Iris pigment epithelial cell (primary cell): ENCODE measurements at regions not wholly inside any gene's neighbourhood (a gene's known extent, or its start where the extent isn't known, plus 50 kb on each side); places are given as distances from the start of the nearest gene placed in this dataset.
"Not testable (repeated sequence)": the region's sequence is repeated elsewhere in the genome, so short reads cannot be mapped to it uniquely, and the experiment has no call there.

ENCODE experiments used
- DNase-seq: peaks from one replicate; pipeline ENCODE4 v3.0.0-alpha.2; 2011; ENCODE audit warnings: low read depth

- DNase-seq: no peak
Measured at GRCh38 chr12:59147791-59148190, 227.5 kb upstream of the LRIG3 start.

GRCh38 chr12:59142183-59142790 lies 222.0 kb upstream of the LRIG3 start:
- DNase-seq: no peak

- DNase-seq: no peak
Measured at GRCh38 chr12:59134750-59135149, 214.4 kb upstream of the LRIG3 start.

GRCh38 chr12:59131462-59131861 lies 211.2 kb upstream of the LRIG3 start:
- no peak for DNase-seq

- DNase-seq: no peak
Measured at GRCh38 chr12:59122784-59123183, 202.5 kb upstream of the LRIG3 start.

GRCh38 chr12:59121451-59121850 lies 201.1 kb upstream of the LRIG3 start:
- DNase-seq: no peak

GRCh38 chr12:59119676-59120075 lies 199.4 kb upstream of the LRIG3 start:
- peak; percentile 36 for DNase-seq

GRCh38 chr12:59118356-59118755 lies 198.1 kb upstream of the LRIG3 start:
- no peak for DNase-seq

GRCh38 chr12:59115995-59116394 lies 195.7 kb upstream of the LRIG3 start:
- no peak for DNase-seq

- DNase-seq: peak; percentile 30
Measured at GRCh38 chr12:59115526-59115925, 195.2 kb upstream of the LRIG3 start.

GRCh38 chr12:59113831-59114615 lies 193.7 kb upstream of the LRIG3 start:
- DNase-seq: peak; percentile 82

- no peak for DNase-seq
Measured at GRCh38 chr12:59111851-59112250, 191.5 kb upstream of the LRIG3 start.

- DNase-seq: not testable (repeated sequence)
Measured at GRCh38 chr12:59108516-59108915, 188.2 kb upstream of the LRIG3 start.

- DNase-seq: no peak
Measured at GRCh38 chr12:59100585-59100984, 180.3 kb upstream of the LRIG3 start.

- DNase-seq: no peak
Measured at GRCh38 chr12:59097876-59098275, 177.6 kb upstream of the LRIG3 start.

- no peak for DNase-seq
Measured at GRCh38 chr12:59096246-59096645, 175.9 kb upstream of the LRIG3 start.

GRCh38 chr12:59093073-59093772 lies 172.9 kb upstream of the LRIG3 start:
- peak; percentile 69 for DNase-seq

GRCh38 chr12:59088673-59089072 lies 168.4 kb upstream of the LRIG3 start:
- DNase-seq: no peak

GRCh38 chr12:59087691-59088090 lies 167.4 kb upstream of the LRIG3 start:
- DNase-seq: no peak

GRCh38 chr12:59087077-59087673 lies 166.9 kb upstream of the LRIG3 start:
- peak; percentile 39 for DNase-seq

- no peak for DNase-seq
Measured at GRCh38 chr12:59086126-59086525, 165.8 kb upstream of the LRIG3 start.

GRCh38 chr12:59085690-59086089 lies 165.4 kb upstream of the LRIG3 start:
- DNase-seq: no peak
